Activated naive CD8-positive, alpha-beta T cell treated with anti-CD3 and anti-CD28 coated beads for 36 hours (primary cell): ENCODE measurements at regions not wholly inside any gene's neighbourhood (a gene's known extent, or its start where the extent isn't known, plus 50 kb on each side); places are given as distances from the start of the nearest gene placed in this dataset.

ENCODE experiments used
- DNase-seq: peaks from one replicate; pipeline ENCODE4 v3.0.0; 2021
- H3K27ac Mint-ChIP-seq: one replicate; pipeline ENCODE4 v1.8.0; 2022; ENCODE audit warnings: mild to moderate bottlenecking, moderate library complexity, mixed read lengths
- H3K27me3 Mint-ChIP-seq: one replicate; pipeline ENCODE4 v1.8.0; 2022; ENCODE audit warnings: mild to moderate bottlenecking, mixed read lengths
- H3K36me3 Mint-ChIP-seq: one replicate; pipeline ENCODE4 v1.8.0; 2021; ENCODE audit warnings: mild to moderate bottlenecking, mixed read lengths
- H3K4me1 Mint-ChIP-seq: one replicate; pipeline ENCODE4 v1.8.0; 2021; ENCODE audit warnings: mixed read lengths
- H3K4me3 Mint-ChIP-seq: one replicate; pipeline ENCODE4 v1.8.0; 2022; ENCODE audit warnings: mild to moderate bottlenecking, moderate library complexity, mixed read lengths
- H3K9me3 Mint-ChIP-seq: one replicate; pipeline ENCODE4 v1.8.0; 2022; ENCODE audit warnings: mixed read lengths

DNA sequence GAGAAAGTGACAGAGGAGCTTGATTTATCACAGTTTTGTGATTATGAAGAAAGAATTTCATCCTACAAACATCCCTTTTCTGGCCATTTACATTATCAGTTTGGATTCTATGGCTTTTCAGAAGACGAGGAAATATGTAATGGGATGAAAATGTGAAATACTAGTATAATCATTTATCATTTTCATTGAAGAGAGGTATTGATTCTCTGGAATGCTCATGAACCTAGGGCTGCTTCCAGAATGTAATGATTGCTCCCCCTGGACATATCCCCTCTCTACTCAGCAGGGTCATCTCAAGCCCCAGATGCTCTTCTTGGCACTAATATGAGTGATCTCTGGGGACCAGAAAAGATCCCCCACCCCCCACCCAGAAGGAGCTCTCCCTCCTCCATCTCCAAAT lies 106.7 kb upstream of the ZNF618 start:
- Mint-ChIP-seq H3K27me3 (peaks cover 37% of the 10 kb centered on the region), H3K4me3 (no peak overlapping the region), H3K27ac (no peak overlapping the region), H3K36me3 (no peaks in the 10 kb centered on the region), H3K9me3 (peaks cover 3% of the 10 kb centered on the region), H3K4me1 (no peaks in the 10 kb centered on the region)
- DNase-seq = no peak

DNA sequence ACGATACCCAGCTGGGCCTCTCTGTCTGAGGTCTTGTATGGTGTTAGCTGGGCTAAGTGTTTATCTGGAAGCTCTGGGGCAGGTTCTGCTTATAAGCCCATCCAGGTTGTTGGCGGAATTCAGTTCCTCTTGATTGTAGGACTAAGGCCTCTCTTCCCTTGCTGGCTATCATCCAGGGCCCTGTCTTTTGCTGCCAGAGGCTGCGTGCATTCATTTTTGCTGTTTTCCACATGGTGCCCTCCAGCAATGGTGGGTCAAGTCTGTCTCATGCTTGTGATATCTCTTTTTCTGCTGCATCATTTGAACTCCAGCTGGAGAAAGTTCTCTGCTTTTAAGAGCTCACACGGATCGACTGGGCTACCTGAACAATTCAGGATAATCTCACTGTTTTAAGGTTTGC lies 105.7 kb upstream of the ZNF618 start:
- H3K4me1 Mint-ChIP-seq = no peaks in the 10 kb centered on the region
- no peak for DNase-seq
- H3K9me3 Mint-ChIP-seq = peaks cover 3% of the 10 kb centered on the region
- no peak overlapping the region for H3K4me3 Mint-ChIP-seq
- no peak overlapping the region for H3K27ac Mint-ChIP-seq
- H3K36me3 Mint-ChIP-seq = no peaks in the 10 kb centered on the region
- peaks cover 32% of the 10 kb centered on the region for H3K27me3 Mint-ChIP-seq

GRCh38 chr9:113771199-113771598 lies 104.9 kb upstream of the ZNF618 start:
- Mint-ChIP-seq H3K27ac (no peak overlapping the region), H3K4me3 (no peak overlapping the region), H3K9me3 (peaks cover 3% of the 10 kb centered on the region), H3K36me3 (no peaks in the 10 kb centered on the region), H3K4me1 (no peaks in the 10 kb centered on the region), H3K27me3 (peaks cover 30% of the 10 kb centered on the region)
- no peak for DNase-seq

- Mint-ChIP-seq H3K27me3 (peaks cover 25% of the 10 kb centered on the region), H3K36me3 (no peaks in the 10 kb centered on the region), H3K4me1 (no peaks in the 10 kb centered on the region), H3K4me3 (no peak overlapping the region), H3K9me3 (no peaks in the 10 kb centered on the region), H3K27ac (no peak overlapping the region)
- DNase-seq = no peak
Measured at GRCh38 chr9:113772121-113772810, 103.8 kb upstream of the ZNF618 start.

DNA sequence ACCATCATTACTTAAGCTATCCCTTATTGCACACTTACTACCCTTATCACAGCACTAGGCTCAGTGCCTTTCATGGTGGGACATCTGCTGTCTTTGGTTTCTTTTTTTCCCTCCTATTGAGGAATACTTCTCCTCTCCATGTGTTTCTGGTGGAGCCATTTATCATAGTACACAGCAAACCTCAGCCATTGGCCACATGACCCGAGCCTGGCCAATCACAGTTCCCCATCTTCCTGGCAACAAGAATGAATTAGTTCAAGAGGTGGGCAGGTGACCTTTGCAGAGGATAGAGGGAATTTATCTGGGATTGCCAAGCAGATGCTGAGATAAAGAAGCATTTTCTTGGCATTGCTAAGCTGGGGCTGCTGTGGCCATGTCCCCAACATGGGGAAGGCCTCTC lies 101.1 kb upstream of the ZNF618 start:
- Mint-ChIP-seq H3K9me3 (no peaks in the 10 kb centered on the region), H3K4me3 (no peak overlapping the region)

GRCh38 chr9:113775749-113776148 lies 100.4 kb upstream of the ZNF618 start:
- H3K4me1 Mint-ChIP-seq = no peaks in the 10 kb centered on the region
- no peak overlapping the region for H3K27ac Mint-ChIP-seq
- H3K4me3 Mint-ChIP-seq = no peak overlapping the region
- H3K36me3 Mint-ChIP-seq = no peaks in the 10 kb centered on the region
- no peak for DNase-seq
- peaks cover 5% of the 10 kb centered on the region for H3K27me3 Mint-ChIP-seq
- no peaks in the 10 kb centered on the region for H3K9me3 Mint-ChIP-seq

More for the DNA sequence above, 101.1 kb upstream of the ZNF618 start:
- Mint-ChIP-seq H3K36me3 (no peaks in the 10 kb centered on the region), H3K4me1 (no peaks in the 10 kb centered on the region), H3K27ac (no peak overlapping the region), H3K27me3 (peaks cover 9% of the 10 kb centered on the region)
- DNase-seq = no peak

DNA sequence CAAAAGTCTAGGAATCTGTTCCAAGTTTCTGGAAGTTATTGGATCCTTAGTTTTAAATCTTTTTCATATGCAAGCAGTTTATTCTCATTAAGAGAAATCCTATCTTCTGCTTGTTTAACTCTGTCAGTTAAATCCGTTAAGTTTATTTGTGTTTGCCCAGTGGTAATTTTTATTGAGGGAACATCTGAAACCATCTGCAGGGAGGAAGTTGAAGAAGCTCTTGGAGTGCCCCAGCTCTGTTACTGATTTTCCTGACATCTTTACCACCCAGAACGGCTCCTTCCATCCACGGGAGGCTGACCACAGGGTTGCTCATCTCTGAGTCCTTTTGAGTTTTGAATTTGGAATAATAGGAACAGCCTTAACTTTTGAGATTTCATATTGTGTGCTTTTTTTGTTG lies 99.9 kb upstream of the ZNF618 start:
- Mint-ChIP-seq H3K9me3 (no peaks in the 10 kb centered on the region), H3K36me3 (no peaks in the 10 kb centered on the region), H3K27me3 (peaks cover 5% of the 10 kb centered on the region), H3K4me3 (no peak overlapping the region), H3K4me1 (no peaks in the 10 kb centered on the region), H3K27ac (no peak overlapping the region)
- no peak for DNase-seq

- DNase-seq = no peak
Measured at GRCh38 chr9:113781381-113781780, 94.7 kb upstream of the ZNF618 start.

GRCh38 chr9:113781896-113782295 lies 94.2 kb upstream of the ZNF618 start:
- no peak for DNase-seq
- no peaks in the 10 kb centered on the region for H3K4me1 Mint-ChIP-seq
- no peaks in the 10 kb centered on the region for H3K36me3 Mint-ChIP-seq
- no peak overlapping the region for H3K4me3 Mint-ChIP-seq
- peaks cover 5% of the 10 kb centered on the region for H3K27me3 Mint-ChIP-seq
- no peaks in the 10 kb centered on the region for H3K9me3 Mint-ChIP-seq
- no peak overlapping the region for H3K27ac Mint-ChIP-seq

More at GRCh38 chr9:113781381-113781780, 94.7 kb upstream of the ZNF618 start:
- peaks cover 5% of the 10 kb centered on the region for H3K27me3 Mint-ChIP-seq
- no peaks in the 10 kb centered on the region for H3K36me3 Mint-ChIP-seq
- H3K4me1 Mint-ChIP-seq = no peaks in the 10 kb centered on the region
- H3K27ac Mint-ChIP-seq = no peak overlapping the region
- H3K4me3 Mint-ChIP-seq = no peak overlapping the region
- no peaks in the 10 kb centered on the region for H3K9me3 Mint-ChIP-seq

DNA sequence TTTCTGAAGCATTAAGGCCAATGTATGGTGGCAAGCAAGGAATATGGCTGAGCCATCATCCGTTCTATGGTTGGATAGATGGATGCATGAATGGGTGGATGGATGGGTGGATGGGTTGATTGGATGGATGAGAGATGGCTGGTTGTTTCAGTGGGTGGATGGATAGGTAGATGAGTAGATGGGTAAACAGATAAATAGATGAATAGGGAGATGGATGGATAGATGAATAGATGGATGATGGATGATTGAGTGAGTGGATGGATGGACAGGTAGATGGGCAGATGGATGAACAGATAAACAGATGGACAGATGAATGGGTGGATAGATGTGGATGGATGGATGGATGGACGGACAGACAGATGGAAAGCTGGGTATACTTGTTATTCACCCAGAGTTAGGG lies 92.6 kb upstream of the ZNF618 start:
- no peaks in the 10 kb centered on the region for H3K36me3 Mint-ChIP-seq
- no peaks in the 10 kb centered on the region for H3K4me1 Mint-ChIP-seq
- H3K9me3 Mint-ChIP-seq = no peaks in the 10 kb centered on the region
- H3K4me3 Mint-ChIP-seq = no peak overlapping the region
- H3K27ac Mint-ChIP-seq = no peak overlapping the region
- DNase-seq = no peak
- H3K27me3 Mint-ChIP-seq = peaks cover 5% of the 10 kb centered on the region

DNA sequence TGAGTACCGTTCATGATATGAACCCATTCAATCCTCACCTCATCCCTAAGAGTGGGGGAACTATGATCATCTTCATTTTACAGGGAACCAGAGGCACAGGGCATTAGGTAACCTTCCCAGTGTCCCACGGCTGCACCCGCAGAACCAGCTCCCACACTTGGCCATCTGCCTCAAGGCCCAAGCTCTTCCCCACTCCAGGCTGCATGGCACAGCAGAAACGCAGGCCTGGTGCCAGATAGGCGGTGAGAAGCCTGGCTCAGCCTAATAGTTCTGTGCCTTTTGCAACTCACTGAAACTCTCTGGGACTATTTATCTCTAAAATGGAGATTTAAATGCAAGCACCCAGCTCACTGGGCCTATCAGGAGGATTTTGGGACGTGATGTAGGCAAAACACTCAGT lies 90.8 kb upstream of the ZNF618 start:
- H3K27ac Mint-ChIP-seq = no peak overlapping the region
- no peaks in the 10 kb centered on the region for H3K9me3 Mint-ChIP-seq
- no peak for DNase-seq
- H3K27me3 Mint-ChIP-seq = peaks cover 5% of the 10 kb centered on the region
- H3K4me1 Mint-ChIP-seq = no peaks in the 10 kb centered on the region
- H3K4me3 Mint-ChIP-seq = no peak overlapping the region
- H3K36me3 Mint-ChIP-seq = no peaks in the 10 kb centered on the region

GRCh38 chr9:113786071-113786470 lies 90.0 kb upstream of the ZNF618 start:
- H3K9me3 Mint-ChIP-seq = peaks cover 2% of the 10 kb centered on the region
- DNase-seq = no peak
- H3K4me1 Mint-ChIP-seq = no peaks in the 10 kb centered on the region
- H3K27ac Mint-ChIP-seq = no peak overlapping the region
- H3K36me3 Mint-ChIP-seq = no peaks in the 10 kb centered on the region
- no peak overlapping the region for H3K4me3 Mint-ChIP-seq
- peaks cover 8% of the 10 kb centered on the region for H3K27me3 Mint-ChIP-seq

GRCh38 chr9:113787871-113788270 lies 88.2 kb upstream of the ZNF618 start:
- H3K4me1 Mint-ChIP-seq = no peaks in the 10 kb centered on the region
- no peak overlapping the region for H3K27ac Mint-ChIP-seq

DNA sequence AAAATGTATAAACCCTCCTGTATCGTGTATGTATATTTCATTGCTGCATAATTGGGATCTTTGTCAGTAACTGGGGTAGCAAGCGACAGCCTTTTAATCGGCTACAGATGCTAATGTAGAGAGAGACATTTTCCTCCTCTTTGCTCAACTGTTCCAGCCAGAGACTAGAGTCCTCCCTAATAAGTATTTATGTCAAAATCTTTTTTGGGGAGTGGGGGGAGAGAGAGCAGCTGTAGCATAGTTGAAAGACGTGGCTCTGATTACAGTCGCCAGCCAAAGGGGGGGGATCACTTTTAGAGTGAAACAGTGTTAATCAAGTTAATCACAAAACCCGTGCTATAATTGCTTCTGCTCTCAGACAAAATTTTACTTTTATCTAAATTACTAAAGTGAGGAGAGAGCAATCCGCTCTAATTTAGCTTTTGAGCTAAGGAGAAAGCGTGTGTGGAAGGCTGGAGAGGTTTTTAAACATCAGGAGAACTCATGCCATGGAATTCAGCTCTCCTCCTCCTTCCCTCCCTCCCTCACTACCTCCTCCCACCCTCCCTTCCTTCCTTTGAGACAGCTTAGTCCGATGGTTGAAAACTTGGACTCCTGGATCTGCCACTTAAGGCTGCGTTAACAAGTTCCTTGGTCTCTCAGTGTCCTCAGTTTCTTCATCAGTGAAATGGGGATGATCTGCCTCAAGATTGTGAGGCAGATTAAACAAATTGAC lies 87.3 kb upstream of the ZNF618 start:
- no peaks in the 10 kb centered on the region for H3K36me3 Mint-ChIP-seq
- no peak overlapping the region for H3K27ac Mint-ChIP-seq
- H3K4me1 Mint-ChIP-seq = no peaks in the 10 kb centered on the region
- H3K9me3 Mint-ChIP-seq = peaks cover 4% of the 10 kb centered on the region
- H3K27me3 Mint-ChIP-seq = peaks cover 5% of the 10 kb centered on the region
- no peak for DNase-seq
- H3K4me3 Mint-ChIP-seq = no peak overlapping the region

More at GRCh38 chr9:113787871-113788270, 88.2 kb upstream of the ZNF618 start:
- H3K36me3 Mint-ChIP-seq = no peaks in the 10 kb centered on the region
- H3K9me3 Mint-ChIP-seq = peaks cover 4% of the 10 kb centered on the region
- DNase-seq = no peak
- no peak overlapping the region for H3K4me3 Mint-ChIP-seq
- H3K27me3 Mint-ChIP-seq = peaks cover 5% of the 10 kb centered on the region

DNA sequence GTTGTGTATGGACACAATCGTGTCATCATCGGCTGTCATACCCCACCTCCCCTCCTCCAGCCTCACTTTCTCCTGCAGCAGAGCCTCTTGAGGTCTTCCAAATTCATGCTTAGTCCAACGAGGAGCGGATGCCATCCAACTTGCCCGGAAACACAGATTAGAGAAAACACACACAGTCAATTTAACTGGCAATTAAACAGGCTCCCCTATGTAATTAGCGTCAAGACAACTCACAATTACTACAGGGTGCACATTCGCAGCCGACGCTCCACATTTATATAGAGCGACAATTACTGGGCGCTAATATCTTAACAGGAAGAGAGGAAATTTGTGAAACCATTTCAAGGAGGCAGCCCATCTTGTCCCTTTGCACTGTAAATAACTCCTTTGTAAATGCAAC lies 86.0 kb upstream of the ZNF618 start:
- DNase-seq = no peak
- no peaks in the 10 kb centered on the region for H3K36me3 Mint-ChIP-seq
- H3K27me3 Mint-ChIP-seq = peaks cover 5% of the 10 kb centered on the region
- H3K27ac Mint-ChIP-seq = no peak overlapping the region
- H3K4me1 Mint-ChIP-seq = no peaks in the 10 kb centered on the region
- no peak overlapping the region for H3K4me3 Mint-ChIP-seq
- peaks cover 4% of the 10 kb centered on the region for H3K9me3 Mint-ChIP-seq

DNA sequence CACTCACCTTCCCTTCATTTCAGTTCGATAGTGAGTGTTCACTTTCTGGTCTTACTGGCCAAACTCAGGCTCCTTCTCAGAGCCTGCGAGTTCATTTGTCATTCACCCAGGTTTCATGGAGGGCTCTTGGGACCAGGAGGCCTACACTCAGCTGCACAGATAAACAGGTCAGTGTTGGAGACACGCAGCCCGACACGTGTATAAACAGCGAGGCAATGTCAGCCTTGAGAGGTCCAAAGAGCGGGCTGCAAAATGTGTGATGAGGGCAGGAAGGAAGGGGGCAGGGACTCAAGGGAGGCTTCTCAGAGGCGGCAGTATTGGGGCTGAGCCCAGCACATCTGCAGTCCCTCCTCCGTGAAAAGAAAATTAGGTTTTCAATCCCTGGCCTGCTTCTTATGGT lies 82.6 kb upstream of the ZNF618 start:
- no peaks in the 10 kb centered on the region for H3K36me3 Mint-ChIP-seq
- H3K4me1 Mint-ChIP-seq = no peaks in the 10 kb centered on the region
- DNase-seq = no peak
- no peak overlapping the region for H3K4me3 Mint-ChIP-seq
- H3K27ac Mint-ChIP-seq = no peak overlapping the region
- peaks cover 5% of the 10 kb centered on the region for H3K27me3 Mint-ChIP-seq
- H3K9me3 Mint-ChIP-seq = peaks cover 4% of the 10 kb centered on the region
